AML-193 (cell line): ENCODE measurements at regions not wholly inside any gene's neighbourhood (a gene's known extent, or its start where the extent isn't known, plus 50 kb on each side); places are given as distances from the start of the nearest gene placed in this dataset.
"Not testable (repeated sequence)": the region's sequence is repeated elsewhere in the genome, so short reads cannot be mapped to it uniquely, and the experiment has no call there.

Source experiments
- DNase-seq, 2 experiments: peaks; one replicate each; lab custom pipeline; 2025; lab: John Stamatoyannopoulos, UW

DNA sequence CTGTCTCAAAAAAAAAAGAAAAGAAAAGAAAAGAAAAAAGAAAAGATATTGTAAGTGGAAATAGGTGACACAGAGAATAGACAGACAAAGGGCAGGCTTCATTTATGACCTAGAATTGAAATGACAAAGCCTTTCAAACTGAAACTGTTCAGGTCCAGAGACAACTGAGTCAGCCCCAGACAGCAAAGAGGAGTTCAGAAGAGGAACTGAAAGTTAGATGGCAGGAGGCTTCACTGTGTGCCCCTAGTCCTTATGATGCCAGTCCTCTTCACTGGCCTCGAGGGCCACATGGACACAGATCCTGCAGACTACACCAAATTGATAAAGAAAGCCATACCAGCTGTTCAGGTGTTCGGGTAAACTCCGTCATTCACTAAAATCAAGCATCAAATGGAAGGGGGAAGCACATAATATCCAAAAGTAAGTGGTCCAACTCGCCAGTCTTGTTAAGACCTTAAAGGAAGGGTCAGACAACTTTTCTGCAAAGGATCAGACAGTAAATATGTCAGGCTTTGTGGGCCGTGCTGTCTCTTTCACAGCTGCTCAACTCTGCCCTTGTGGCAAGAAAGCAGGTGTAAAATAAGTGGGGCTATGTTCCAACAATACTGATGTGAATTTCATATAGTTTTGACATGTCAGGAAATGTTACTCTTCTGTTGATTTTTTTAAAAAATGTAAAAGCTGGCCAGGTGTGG, 231.9 kb upstream of the MGAT5 start:
- no peak for DNase-seq

DNA sequence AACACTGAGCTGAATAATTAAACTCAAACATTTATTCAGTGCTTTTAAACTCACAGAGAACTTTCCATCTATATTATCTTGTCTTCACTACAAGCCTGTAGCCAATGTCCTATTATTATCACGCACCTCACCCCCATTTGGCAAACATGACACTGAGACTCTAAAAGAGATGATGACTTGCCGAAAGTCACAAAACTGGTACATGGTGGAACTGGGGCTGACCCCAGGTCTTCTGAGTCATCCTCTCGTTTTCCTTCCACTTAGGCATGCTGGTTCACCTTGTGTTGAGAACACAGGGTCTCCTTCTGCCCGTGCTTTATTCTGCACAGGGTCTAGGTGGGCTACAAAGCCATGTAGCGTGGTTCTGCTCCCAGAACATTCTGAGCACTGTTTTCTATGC, 230.0 kb upstream of the MGAT5 start:
- no peak for DNase-seq

DNA sequence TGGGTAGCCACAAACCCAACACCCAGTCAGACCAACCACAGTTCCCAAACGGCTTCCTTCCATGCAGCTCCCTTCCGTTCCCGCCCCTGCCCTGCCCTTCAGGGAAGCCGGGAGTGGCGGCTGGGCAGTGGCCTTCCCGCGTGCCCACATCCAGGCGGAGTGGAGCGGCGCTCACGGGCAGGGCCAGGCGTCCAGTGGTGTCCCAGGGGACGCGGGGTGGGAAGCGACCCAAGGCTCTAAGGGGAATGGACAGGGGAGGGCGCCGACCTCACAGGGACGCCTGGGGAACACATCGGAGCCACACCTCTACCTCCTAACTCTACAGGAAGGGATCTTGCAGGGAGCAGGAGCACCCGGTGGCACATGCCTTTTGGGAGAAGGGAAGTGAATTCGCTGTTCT, 225.9 kb upstream of the MGAT5 start:
- DNase-seq: no peak

DNA sequence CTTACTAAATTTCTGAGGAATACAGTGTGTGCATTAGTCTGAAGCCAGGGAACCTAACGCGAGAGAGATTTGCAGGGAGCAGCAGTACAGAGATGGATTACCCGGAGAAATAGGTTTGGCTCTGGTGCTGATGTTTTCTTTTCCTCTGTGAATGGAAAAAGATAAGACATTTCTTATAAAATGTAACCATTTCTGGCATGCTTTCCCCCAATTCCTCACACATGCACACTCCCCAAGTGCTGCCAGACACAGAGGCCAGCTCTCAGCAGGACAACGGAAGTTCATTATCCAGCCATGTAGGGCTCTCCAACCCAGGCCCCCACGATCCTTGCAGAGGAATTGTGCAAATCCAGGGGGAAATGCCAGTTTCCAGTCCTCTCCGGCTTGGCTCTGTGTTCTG, 224.5 kb upstream of the MGAT5 start:
- no peak for DNase-seq

DNA sequence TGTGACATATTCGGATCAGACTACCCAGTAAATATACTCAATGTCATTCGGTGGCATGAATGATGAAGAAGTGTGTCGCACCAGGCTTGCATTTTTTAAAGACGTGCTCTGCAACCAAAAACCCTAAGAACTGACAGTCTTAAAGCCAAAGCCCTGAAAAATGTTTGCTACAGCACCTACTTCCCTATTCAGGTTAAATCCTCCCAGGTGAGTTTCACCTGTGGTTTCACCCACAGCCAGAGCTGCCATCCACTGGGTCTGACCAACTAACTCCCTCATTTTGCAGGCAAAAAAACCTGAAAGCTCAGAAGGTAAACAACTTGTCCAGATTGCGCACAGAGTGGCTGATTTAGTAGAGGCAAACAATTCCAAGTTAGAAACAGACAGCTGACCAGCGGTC, 222.3 kb upstream of the MGAT5 start:
- no peak for DNase-seq

DNA sequence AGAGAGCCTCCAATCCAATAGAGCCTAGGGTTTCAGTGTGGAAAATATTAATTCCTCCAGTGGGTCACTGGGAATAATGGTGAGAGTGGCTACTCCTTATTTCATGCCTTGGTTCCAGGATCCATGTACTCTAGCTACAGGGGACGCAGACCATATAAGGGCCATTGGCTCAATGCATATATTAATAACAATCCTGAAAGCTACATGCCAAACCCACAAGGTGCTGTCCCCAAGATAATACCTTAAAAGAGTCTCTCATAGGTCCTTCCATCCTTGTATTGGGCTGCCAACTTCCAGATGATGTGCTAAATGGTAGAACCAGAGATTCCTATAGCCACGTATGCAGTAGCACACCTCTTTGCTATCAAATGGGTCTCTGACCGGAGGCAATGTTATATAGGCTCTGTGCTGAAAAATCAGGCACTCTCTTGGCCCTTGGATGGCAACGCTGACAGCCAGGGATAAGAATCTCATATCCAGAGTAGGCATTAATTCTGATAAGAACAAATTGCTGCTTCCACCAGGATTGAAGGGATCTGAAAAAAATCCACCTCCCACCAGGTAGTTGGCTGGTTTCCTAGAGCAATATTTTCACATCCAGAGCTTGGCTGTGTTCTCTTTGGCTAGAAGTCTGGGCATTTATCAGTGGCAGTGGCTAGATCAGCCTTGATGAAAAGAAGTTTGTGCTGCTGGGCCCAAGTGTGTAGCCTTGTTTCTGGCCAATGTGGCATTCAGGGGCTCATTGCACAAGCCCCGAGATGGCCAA, 218.1 kb upstream of the MGAT5 start:
- DNase-seq: no peak

DNA sequence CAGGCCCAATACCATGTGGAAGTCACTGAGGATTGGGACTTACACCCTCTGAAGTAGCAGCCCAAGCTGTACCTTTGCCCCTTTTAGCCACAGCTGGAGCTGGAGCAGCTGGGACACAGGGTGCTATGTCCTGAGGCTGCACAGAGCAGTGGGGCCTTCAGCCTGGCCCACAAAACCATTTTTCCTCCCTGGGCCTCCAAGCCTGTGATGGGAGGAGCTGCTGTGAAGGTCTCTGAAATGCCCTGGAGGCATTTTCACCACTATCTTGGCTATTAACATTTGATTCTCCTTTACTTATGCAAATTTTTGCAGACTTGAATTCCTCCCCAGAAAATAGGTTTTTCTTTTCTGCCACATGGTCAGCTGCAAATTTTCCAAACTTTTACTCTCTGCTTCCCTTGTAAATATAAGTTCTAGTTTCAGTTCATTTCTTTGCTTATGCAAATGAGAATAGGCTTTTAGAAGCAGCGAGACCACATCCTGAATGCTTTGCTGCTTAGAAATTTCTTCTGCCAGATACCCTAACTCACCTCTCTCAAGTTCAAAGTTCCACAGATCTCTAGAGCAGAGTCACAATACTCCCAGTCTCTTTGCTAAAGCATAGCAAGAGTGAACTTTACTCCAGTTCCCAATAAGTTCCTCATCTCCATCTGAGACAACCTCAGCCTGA, 213.8 kb upstream of the MGAT5 start:
- DNase-seq: no peak

DNA sequence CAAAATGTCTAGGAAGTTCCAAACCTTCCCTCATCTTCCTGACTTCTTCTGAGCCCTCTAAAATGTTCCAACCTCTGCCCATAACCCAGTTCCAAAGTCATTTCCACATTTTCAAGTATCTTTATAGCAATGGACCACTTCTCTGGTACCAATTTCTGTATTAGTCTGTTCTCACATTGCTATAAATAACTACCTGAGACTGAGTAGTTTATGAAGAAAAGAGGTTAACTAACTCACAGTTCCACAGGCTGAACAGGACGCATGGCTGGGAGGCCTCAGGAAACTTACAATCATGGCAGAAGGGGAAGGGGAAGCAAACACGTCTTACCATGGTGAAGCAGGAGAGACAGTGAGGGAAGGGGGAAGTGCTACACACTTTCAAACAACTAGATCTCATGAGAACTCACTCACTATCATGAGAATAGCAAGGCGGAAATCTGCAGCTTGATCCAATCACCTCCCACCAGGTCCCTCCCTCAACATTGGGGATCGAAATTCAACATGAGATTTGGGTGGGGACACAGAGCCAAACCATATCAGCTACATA, 213.2 kb upstream of the MGAT5 start:
- DNase-seq: not testable (repeated sequence)

DNA sequence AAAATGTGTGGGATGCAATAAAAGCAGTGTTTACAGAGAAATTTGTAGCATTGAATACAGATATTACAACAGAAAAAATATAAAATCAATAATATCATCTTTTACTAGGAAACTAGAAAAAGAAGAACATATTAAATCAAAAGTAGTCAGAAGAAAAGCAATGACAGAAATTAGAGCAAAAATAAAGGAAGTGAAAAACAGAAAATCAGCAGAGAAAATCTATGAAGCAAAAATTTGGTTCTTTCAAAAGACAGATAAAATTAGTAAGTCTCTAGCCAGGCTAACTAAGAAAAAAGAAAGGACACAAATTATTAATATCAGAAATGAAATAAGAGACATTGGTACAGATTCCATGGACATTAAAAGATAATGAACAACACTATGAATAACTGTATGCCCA, 212.0 kb upstream of the MGAT5 start:
- DNase-seq: no peak

DNA sequence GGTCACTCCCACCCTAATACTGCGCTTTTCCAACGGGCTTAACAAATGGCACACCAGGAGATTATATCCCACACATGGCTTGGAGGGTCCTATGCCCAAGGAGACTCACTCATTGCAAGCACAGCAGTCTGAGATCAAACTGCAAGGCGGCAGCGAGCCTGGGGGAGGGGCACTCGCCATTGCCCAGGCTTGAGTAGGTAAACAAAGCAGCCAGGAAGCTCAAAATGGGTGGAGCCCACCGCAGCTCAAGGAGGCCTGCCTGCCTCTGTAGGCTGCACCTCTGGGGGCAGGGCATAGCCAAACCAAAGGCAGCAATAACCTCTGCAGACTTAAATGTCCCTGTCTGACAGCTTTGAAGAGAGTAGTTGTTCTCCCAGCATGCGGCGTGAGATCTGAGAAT, 210.8 kb upstream of the MGAT5 start:
- DNase-seq: not testable (repeated sequence)

DNA sequence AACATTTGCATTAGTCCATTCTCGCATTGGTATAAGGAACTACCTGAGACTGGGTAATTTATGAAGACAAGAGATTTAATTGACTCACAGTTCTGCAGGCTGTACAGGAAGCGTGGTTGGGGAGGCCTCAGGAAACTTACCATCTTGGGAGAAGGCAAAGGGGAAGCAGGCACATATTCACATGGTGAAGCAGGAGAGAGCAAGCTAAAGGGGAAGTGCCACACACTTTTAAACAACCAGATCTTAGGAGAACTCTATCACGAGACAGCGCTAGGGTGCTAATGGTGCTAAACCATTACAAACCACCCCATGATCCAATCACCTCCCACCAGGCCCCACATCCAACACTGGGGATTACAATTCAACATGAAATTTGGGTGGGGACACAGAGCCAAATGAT, 201.7 kb upstream of the MGAT5 start:
- DNase-seq: no peak

DNA sequence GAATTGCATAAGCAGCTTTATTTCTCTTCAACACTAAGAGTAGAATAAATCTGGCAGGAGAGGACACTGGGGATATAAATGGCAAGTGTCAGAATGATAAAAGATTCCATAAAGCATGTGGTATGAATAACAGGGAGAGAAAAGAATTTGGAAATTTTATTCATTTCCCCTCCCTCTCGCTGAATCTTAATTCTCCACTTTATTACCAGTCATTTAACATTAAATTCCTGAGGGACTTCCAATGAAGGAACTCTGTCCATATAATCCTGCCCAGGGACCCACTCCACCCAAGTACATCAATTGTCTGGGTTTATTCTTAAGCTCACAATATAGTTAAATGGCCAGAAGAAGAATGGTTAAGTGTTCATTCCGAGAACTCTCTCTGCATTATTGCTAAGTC, 197.7 kb upstream of the MGAT5 start:
- DNase-seq: no peak

DNA sequence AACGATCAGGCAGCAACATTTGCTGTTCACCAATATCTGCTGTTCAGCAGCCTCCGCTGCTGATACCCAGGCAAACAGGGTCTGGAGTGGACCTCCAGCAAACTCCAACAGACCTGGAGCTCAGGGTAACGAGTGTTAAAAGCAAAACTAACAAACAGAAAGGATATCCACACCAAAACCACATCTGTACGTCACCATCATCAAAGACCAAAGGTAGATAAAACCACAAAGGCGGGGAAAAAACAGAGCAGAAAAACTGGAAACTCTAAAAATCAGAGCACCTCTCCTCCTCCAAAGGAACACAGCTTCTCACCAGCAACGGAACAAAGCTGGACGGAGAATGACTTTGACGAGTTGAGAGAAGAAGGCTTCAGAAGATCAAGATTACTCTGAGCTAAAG, 192.8 kb upstream of the MGAT5 start:
- DNase-seq: not testable (repeated sequence)

DNA sequence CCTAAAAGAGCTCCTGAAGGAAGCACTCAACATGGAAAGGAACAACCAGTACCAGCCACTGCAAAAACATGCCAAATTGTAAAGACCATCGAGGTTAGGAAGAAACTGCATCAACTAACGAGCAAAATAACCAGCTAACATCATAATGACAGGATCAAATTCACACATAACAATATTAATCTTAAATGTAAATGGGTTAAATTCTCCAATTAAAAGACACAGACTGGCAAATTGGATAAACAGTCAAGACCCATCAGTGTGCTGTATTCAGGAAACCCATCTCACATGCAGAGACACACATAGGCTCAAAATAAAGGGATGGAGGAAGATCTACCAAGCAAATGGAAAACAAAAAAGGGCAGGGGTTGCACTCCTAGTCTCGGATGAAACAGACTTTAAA, 191.6 kb upstream of the MGAT5 start:
- not testable (repeated sequence) for DNase-seq

DNA sequence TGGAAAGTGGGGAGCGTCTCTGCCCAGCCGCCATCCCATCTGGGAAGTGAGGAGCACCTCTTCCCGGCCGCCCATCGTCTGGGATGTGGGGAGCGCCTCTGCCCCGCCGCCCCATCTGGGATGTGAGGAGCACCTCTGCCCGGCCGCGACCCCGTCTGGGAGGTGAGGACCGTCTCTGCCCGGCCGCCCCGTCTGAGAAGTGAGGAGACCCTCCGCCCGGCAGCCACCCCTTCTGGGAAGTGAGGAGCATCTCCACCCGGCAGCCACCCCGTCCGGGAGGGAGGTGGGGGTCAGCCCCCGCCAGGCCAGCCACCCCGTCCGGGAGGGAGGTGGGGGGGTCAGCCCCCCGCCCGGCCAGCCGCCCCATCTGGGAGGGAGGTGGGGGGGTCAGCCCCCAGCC, 190.0 kb upstream of the MGAT5 start:
- not testable (repeated sequence) for DNase-seq

DNA sequence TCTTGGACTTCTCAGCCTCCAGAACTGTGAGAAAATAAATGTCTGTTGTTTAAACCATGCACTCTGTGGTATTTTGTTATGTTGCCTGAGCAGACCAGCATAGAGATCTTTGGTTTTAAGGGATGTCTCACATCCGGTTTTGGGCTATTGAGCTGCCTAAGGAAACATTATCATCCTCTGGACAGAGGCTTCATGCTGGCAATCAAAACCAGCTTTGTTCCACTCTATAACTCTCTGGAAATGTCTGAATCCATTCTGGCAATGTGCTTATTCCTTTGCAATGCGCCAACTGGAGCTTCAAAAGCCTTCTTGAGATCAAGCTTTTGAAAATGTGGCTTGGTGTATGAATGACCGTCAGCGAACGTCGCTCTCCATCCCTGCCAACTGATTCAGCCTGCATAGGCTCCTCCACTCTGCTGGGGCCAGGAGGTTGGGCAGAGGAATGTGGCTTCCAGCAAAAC, 183.6 kb upstream of the MGAT5 start:
- no peak for DNase-seq

DNA sequence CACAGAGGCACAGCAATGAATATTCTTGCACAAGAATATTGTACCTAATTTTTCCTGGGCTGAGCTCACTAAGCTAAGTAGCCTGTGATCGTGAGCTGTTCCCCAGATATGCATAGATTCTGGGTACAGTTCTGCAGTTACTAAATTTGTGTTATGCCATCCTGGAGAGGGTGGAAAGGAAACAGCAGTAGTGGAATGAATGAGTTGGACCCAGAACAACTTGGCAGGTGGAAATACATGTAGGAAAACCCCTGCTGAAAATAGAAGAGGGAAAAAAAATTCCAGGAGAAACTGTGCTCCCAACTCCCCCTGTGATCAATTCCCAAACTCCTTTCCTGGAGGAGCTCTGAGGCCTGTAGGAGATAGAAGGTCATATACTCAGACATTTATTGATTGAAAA, 181.5 kb upstream of the MGAT5 start:
- DNase-seq: no peak

DNA sequence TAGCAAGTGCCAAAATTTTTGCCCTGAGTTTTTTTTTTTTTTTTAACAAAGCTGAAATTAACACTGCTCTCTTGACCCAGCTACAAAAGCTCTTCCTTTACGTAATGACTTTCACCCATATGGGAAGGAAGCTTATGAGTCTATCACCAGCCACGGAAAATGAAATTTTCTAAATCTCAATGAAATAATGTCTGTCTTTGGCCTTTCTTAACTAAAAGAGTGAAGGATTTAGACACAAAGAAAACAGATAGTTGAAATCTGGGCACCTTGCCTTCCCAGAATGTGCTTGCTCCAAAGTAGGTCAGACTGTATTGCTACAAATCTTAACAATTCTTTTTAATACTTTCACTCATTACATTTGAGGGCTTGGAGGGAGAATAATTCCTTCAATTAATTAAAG, 180.8 kb upstream of the MGAT5 start:
- DNase-seq: no peak

DNA sequence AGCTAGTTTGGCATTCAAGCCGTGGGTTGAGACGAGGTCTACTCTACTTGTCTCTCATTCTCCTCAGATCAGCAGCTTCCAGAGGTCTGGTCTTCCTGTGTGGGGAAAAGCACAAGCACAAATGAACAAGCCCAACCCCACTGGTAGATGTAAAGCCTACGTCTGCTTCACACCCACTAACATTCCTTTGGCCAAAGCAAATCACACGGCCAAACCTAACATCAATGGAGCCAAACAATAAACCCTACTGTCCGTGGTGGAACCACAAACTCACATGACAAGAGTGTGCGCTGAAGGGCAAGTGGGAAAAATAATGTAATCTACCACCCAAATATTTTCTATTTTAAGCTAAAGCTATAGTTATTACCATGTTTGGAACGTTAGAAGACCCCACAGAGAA, 179.3 kb upstream of the MGAT5 start:
- no peak for DNase-seq

DNA sequence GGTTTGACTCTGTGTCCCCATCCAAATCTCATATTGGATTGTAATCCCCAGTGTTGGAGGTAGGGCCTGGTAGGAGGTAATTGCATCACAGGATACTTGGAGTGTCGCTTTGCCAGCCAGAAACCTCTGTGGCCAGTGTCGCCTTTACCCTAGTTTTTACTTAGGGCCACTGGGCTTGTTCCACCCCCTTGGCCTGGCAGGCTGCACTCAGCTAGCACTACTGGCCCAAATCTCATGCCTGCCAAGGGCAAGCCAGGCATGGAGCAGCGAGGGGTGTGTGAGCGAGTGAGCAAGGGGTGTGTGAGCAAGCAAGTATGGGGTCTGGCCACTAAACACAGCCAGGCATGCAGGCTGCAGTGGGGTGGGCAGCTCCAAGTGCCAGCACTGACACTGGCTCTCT, 178.7 kb upstream of the MGAT5 start:
- DNase-seq: no peak

DNA sequence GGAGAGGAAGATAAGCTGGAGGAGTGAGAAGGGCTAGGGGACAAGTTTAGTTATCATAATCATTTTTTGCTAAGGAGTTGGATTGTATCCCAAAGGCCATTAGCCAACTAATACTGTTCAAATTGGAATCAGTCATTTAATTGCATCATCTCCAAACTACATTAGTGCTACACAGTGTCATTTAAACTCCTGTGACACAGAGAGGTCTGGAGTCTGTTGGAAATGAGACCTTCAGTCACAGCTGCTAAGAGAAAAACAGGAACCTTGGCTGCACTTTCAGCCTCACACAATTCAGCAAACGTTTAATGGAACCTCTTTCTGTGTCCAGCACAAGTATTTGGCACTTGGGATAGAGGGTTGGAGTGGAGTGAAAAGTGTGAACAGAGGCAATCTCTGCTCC, 175.5 kb upstream of the MGAT5 start:
- DNase-seq: no peak

DNA sequence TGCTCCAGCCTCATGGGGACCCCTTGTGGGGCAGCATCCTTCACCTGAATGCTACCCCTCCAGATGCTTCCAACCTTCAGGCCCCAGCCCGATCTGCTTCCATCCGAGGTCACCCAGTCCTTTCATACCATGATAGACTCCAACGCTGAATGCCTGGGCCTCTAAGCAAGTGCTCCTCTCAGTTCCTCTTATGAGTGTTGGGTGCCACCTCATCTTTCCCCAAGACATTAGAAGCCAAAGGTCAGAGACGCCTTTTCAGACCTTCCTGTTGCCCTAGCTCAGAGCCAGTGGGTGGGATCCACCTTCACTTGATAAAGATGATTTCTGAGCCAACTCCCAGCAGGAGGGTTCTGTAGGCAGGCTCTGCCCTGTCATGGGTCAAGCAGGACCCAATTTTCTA, 174.5 kb upstream of the MGAT5 start:
- DNase-seq: no peak
